NB4 (cell line): ENCODE measurements at regions not wholly inside any gene's neighbourhood (a gene's known extent, or its start where the extent isn't known, plus 50 kb on each side); places are given as distances from the start of the nearest gene placed in this dataset.

ENCODE experiments used
- CTCF ChIP-seq: IDR thresholded peaks from one replicate; pipeline ENCODE4 v1.5.1; 2012; ENCODE audit warnings: low read depth, low read length
- POLR2A ChIP-seq: IDR thresholded peaks from 2 replicates; pipeline ENCODE4 v1.6.1; 2011; ENCODE audit warnings: mild to moderate bottlenecking; ENCODE audit not compliant: insufficient read length; ENCODE audit errors: extremely low read depth
- TF ChIP-seq, protein P1 (sequence below): IDR thresholded peaks from 2 replicates; pipeline ENCODE4 v1.6.1; 2011; ENCODE audit warnings: low read depth, low read length

- TF ChIP-seq CTCF (no peak), POLR2A (no peak)
- TF ChIP-seq, protein P1, sequence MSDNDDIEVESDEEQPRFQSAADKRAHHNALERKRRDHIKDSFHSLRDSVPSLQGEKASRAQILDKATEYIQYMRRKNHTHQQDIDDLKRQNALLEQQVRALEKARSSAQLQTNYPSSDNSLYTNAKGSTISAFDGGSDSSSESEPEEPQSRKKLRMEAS: no peak
Measured at GRCh38 chr5:98263084-98263483, 510.4 kb upstream of the RGMB start.
